Panc1 (cell line): ENCODE measurements at regions not wholly inside any gene's neighbourhood (a gene's known extent, or its start where the extent isn't known, plus 50 kb on each side); places are given as distances from the start of the nearest gene placed in this dataset.

Source experiments
- ATAC-seq: fragments of 200-7000 bp; cut with Tn5 transposase; 2 replicates; pipeline ENCODE4 v1.9.1; 2020; ENCODE audit warnings: mild to moderate bottlenecking, moderate library complexity
- BruUV-seq: library from RNA; stranded (reverse); fragments of 400-500 nt; replicated peaks from 2 replicates; lab custom pipeline; 2021; lab: Mats Ljungman, UMichigan
- CTCF ChIA-PET: fragments of 300-600 bp; sonication (Branson Sonifier 250); formaldehyde crosslinking; loops from one replicate; lab custom pipeline; 2022; ENCODE audit warnings: antibody characterized with exemption; lab: Charles Lee
- POLR2A ChIA-PET: fragments of 300-600 bp; sonication (Branson Sonifier 250); formaldehyde crosslinking; loops from one replicate; lab custom pipeline; 2022; ENCODE audit warnings: antibody characterized with exemption; lab: Charles Lee
- DNase-seq: peaks from one replicate; pipeline ENCODE4 v3.0.0-alpha.2; 2010; ENCODE audit warnings: low read depth, low spot score
- H3K27ac ChIP-seq: 2 replicates; pipeline ENCODE4 v1.5.1; 2011; ENCODE audit warnings: mild to moderate bottlenecking, low read length, inconsistent platforms
- H3K27me3 ChIP-seq: fragments of 200-500 bp; sonication (Bioruptor generic); 2 replicates; pipeline ENCODE4 v1.6.0; 2014; ENCODE audit warnings: low read length, inconsistent platforms; ENCODE audit not compliant: control insufficient read depth, insufficient read depth
- H3K36me3 ChIP-seq: fragments of 200-500 bp; sonication (Bioruptor generic); 2 replicates; pipeline ENCODE4 v1.5.1; 2014; ENCODE audit warnings: inconsistent platforms, mild to moderate bottlenecking, low read length, moderate library complexity; ENCODE audit not compliant: control insufficient read depth, insufficient read depth
- H3K4me1 ChIP-seq: 2 replicates; pipeline ENCODE4 v1.5.1; 2011; ENCODE audit warnings: inconsistent platforms, mild to moderate bottlenecking, low read length, moderate library complexity; ENCODE audit not compliant: control insufficient read depth, insufficient read depth
- H3K4me3 ChIP-seq, 2 experiments: 2 replicates each; pipeline ENCODE4 v1.5.1; 2011 to 2012; ENCODE audit warnings: low read depth in 2 of 2, low read length in 2 of 2, mild to moderate bottlenecking in 2 of 2, inconsistent platforms in 1 of 2, moderate library complexity in 1 of 2
- H3K9me3 ChIP-seq: fragments of 200-500 bp; sonication (Bioruptor generic); 2 replicates; pipeline ENCODE4 v1.5.1; 2014; ENCODE audit warnings: low read depth, mild to moderate bottlenecking, inconsistent platforms, low read length, moderate library complexity; ENCODE audit not compliant: control insufficient read depth, insufficient read depth
- CTCF ChIP-seq: fragments of 450-650 bp; IDR thresholded peaks from 2 replicates; pipeline ENCODE4 v1.5.1; 2017; ENCODE audit warnings: mild to moderate bottlenecking
- POLR2AphosphoS5 ChIP-seq: IDR thresholded peaks from 2 replicates; pipeline ENCODE4 v1.6.1; 2012; ENCODE audit warnings: mild to moderate bottlenecking, low read depth, low read length, moderate library complexity
- REST ChIP-seq, 2 experiments: IDR thresholded peaks; 2 replicates each; pipeline ENCODE4 v1.6.1; 2011 to 2012; ENCODE audit warnings: low read depth in 2 of 2, control low read depth in 1 of 2, low read length in 1 of 2, mild to moderate bottlenecking in 1 of 2, moderate library complexity in 1 of 2; ENCODE audit not compliant: insufficient read depth in 1 of 2
- SIN3A ChIP-seq: IDR thresholded peaks from 2 replicates; pipeline ENCODE4 v1.6.1; 2012; ENCODE audit warnings: low read depth, mild to moderate bottlenecking, low read length, moderate library complexity, borderline replicate concordance; ENCODE audit not compliant: insufficient read depth
- TCF7L2 ChIP-seq: IDR thresholded peaks from 2 replicates; pipeline ENCODE4 v1.6.1; 2011; ENCODE audit warnings: mild to moderate bottlenecking, low read depth, low read length, inconsistent platforms
- in situ Hi-C: cut with HindIII; loops from 2 replicates; pipeline ENCODE4 v1.10.0; 2016; ENCODE audit warnings: low sequenced_read_pairs, low pct_unique_long_range_greater_than_20kb
- intact Hi-C: fragments of 100-400 bp; cut with micrococcal nuclease; formaldehyde crosslinking; loops from one replicate; pipeline ENCODE4 v1.10.0; 2022; ENCODE audit not compliant: unreplicated experiment

DNA sequence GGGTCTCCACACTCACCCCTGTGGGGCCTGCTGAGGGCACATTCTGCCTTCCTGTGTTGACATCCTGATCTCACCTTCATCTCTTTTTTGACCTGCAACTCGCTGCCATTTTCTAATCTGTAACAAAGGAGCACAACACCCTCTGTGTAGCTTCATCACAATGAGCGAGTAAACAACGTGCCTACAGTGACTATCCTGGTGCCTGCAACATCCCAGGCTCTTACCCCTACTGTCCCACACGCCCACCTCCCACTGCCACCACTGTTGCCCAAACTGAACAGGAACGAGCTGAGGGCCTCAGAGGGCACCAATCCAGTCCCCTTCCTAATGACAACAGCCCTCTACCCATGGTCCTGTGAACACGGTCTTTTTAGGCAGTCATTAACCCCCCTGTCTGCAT, 102.2 kb upstream of the GJB6 start:
- no peaks in the 10 kb centered on the region for H3K27me3 ChIP-seq
- ATAC-seq: no peak
- H3K4me3 ChIP-seq: no peak overlapping the region
- in situ Hi-C loops: no loop called here
- no peaks in the 10 kb centered on the region for H3K4me1 ChIP-seq
- no peaks in the 10 kb centered on the region for H3K36me3 ChIP-seq
- ChIA-PET CTCF (interaction anchor here (0.6 kb wide), 1 partner anchor 207 kb away, joined by 3 read pairs; no protein-coding TSS in a partner anchor), POLR2A (no interaction called here)
- no TSS peak for BruUV-seq
- no peak overlapping the region for H3K27ac ChIP-seq
- DNase-seq: no peak
- H3K9me3 ChIP-seq: no peaks in the 10 kb centered on the region
- intact Hi-C loops: no loop called here
- TF ChIP-seq POLR2AphosphoS5: no peak
- TF ChIP-seq CTCF: no peak
- no peak for TF ChIP-seq SIN3A
- TF ChIP-seq REST (IDR thresholded peaks at IDR 0.05; ENCODE audit: insufficient read depth in 1 of 2, low read depth in 2 of 2, low read length in 1 of 2): no peak
- no peak for TF ChIP-seq TCF7L2

DNA sequence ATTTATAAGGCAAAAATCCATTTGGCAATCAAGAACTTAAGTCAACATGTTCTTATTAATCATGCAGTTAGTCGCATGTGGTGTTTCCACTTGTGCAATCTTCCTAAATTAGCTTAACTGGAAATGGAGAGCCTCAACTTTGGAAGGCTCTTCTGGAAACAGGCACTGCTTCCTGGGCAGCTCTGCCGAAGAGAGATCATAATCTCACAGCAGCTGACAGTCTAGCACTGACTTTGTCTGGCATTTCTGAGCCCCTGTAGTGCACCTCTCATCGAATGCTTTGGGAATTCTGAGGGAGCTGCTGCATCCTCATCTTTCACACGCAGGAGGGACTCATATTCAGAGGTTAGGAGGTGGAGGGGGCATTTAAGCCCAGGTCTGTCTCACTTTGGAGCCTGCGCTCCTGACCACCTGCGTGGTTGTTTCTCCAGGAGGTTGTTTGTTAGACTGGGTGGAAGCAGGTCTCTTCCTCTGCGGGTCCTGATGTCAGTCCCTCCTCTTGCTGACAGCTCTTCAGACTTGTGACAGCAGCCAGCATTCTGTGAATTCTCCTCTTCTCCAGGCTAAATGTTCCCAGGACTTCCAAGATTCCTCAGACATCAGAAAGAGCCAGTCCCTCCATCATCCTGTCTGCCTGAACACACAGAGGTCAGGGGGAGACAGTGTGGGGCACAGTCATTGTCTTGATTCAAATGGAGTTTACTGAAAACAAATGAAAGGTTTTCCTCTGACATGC, 100.4 kb upstream of the GJB6 start:
- Histone ChIP-seq H3K4me1 (no peaks in the 10 kb centered on the region), H3K27ac (no peak overlapping the region), H3K4me3 (no peak overlapping the region), H3K36me3 (no peaks in the 10 kb centered on the region), H3K9me3 (no peaks in the 10 kb centered on the region), H3K27me3 (no peaks in the 10 kb centered on the region)
- DNase-seq (no peak), ATAC-seq (no peak)
- BruUV-seq: no TSS peak
- ChIA-PET CTCF (no interaction called here), POLR2A (no interaction called here)
- in situ Hi-C loops: no loop called here
- intact Hi-C loops: no loop called here
- TF ChIP-seq SIN3A (no peak), CTCF (no peak), REST (IDR thresholded peaks at IDR 0.05; ENCODE audit: insufficient read depth in 1 of 2, low read depth in 2 of 2, low read length in 1 of 2) (no peak), POLR2AphosphoS5 (no peak), TCF7L2 (no peak)
